Endothelial cell of umbilical vein (primary cell): ENCODE measurements at regions not wholly inside any gene's neighbourhood (a gene's known extent, or its start where the extent isn't known, plus 50 kb on each side); places are given as distances from the start of the nearest gene placed in this dataset.

ENCODE experiments used
- BruUV-seq: library from RNA; stranded (reverse); fragments of 400-500 nt; replicated peaks from 2 replicates; lab custom pipeline; 2021; lab: Mats Ljungman, UMichigan
- CTCF ChIA-PET: fragments of 300-600, 350-600 bp; sonication (Branson Sonifier 250); formaldehyde crosslinking; loops from one replicate; lab custom pipeline; 2021; ENCODE audit warnings: antibody characterized with exemption, inconsistent platforms; lab: Charles Lee
- POLR2A ChIA-PET: fragments of 300-600, 350-600 bp; sonication (Branson Sonifier 250); formaldehyde crosslinking; loops from one replicate; lab custom pipeline; 2021; ENCODE audit warnings: antibody characterized with exemption, inconsistent platforms; lab: Charles Lee
- DNase-seq: peaks from one replicate; pipeline ENCODE4 v3.0.0-alpha.2; 2011; ENCODE audit warnings: low read depth, low spot score
- FAIRE-seq: peaks from 2 replicates; lab custom pipeline; 2011; peaks lifted over from hg19 to GRCh38; lab: Jason Lieb, UNC
- H2AFZ ChIP-seq: 2 replicates; pipeline ENCODE4 v1.6.0; 2012; ENCODE audit warnings: low read depth, low read length, control low read depth, inconsistent platforms
- H3K27ac ChIP-seq: 2 replicates; pipeline ENCODE4 v1.5.1; 2011; ENCODE audit warnings: low read depth, mild to moderate bottlenecking, control low read depth, low read length, moderate library complexity; ENCODE audit not compliant: insufficient read depth
- H3K27me3 ChIP-seq, 2 experiments: 2 replicates each; pipeline versions ENCODE4 v1.6.0 to v1.6.1; 2011; ENCODE audit warnings: low read length in 2 of 2, mixed read lengths in 1 of 2; ENCODE audit not compliant: control insufficient read depth in 2 of 2, insufficient read depth in 2 of 2
- H3K36me3 ChIP-seq, 2 experiments: 2 replicates in 1 of 2; 3 replicates in 1 of 2; pipeline ENCODE4 v1.5.1; 2011; ENCODE audit warnings: low read length in 2 of 2, mild to moderate bottlenecking in 1 of 2, moderate library complexity in 1 of 2; ENCODE audit not compliant: control insufficient read depth in 2 of 2, insufficient read depth in 2 of 2; ENCODE audit errors: extremely low read depth in 1 of 2
- H3K4me1 ChIP-seq: 3 replicates; pipeline ENCODE4 v1.5.1; 2011; ENCODE audit warnings: mild to moderate bottlenecking, low read length; ENCODE audit not compliant: control insufficient read depth, insufficient read depth; ENCODE audit errors: extremely low read depth
- H3K4me2 ChIP-seq: 2 replicates; pipeline ENCODE4 v1.6.1; 2011; ENCODE audit warnings: low read length, control low read depth, mixed read lengths; ENCODE audit not compliant: insufficient read depth
- H3K4me3 ChIP-seq, 3 experiments: fragments of 200-600 bp in 1 of 3; sonication (generic), shearing (Covaris generic) in 1 of 3; replicated peaks in 1 of 3; 2 replicates each; pipeline ENCODE4 v1.5.1; 2011 to 2016; ENCODE audit warnings: control low read depth in 3 of 3, low read length in 3 of 3, mild to moderate bottlenecking in 2 of 3, inconsistent platforms in 1 of 3, low read depth in 1 of 3, moderate library complexity in 1 of 3; ENCODE audit not compliant: insufficient read depth in 1 of 3
- H3K79me2 ChIP-seq: 2 replicates; pipeline ENCODE4 v1.6.0; 2012; ENCODE audit warnings: low read length, inconsistent platforms; ENCODE audit not compliant: control insufficient read depth, insufficient read depth
- H3K9ac ChIP-seq: replicated peaks from 2 replicates; pipeline ENCODE3; 2011; ENCODE audit warnings: low read length, control low read depth; ENCODE audit not compliant: insufficient read depth; ENCODE audit errors: extremely low read depth
- H3K9me1 ChIP-seq: replicated peaks from 3 replicates; pipeline ENCODE4 v1.6.0; 2011; ENCODE audit warnings: mild to moderate bottlenecking, low read length; ENCODE audit not compliant: control insufficient read depth, insufficient read depth; ENCODE audit errors: extremely low read depth
- H3K9me3 ChIP-seq: replicated peaks from 2 replicates; pipeline ENCODE4 v1.5.1; 2012; ENCODE audit warnings: low read length, inconsistent platforms; ENCODE audit not compliant: control insufficient read depth, insufficient read depth
- H4K20me1 ChIP-seq: replicated peaks from 2 replicates; pipeline ENCODE3; 2011; ENCODE audit warnings: mild to moderate bottlenecking, low read length; ENCODE audit not compliant: control insufficient read depth, insufficient read depth; ENCODE audit errors: extremely low read depth
- CTCF ChIP-seq, 2 donors: IDR thresholded peaks; 1 replicate in 1 of 2; 2 replicates in 1 of 2; pipeline ENCODE4 v1.5.1; 2011; ENCODE audit warnings: low read length in 2 of 2, mild to moderate bottlenecking in 2 of 2, moderate library complexity in 2 of 2, control low read depth in 1 of 2, inconsistent platforms in 1 of 2, low read depth in 1 of 2; ENCODE audit not compliant: insufficient read depth in 1 of 2; ENCODE audit errors: extremely low read depth in 1 of 2
- EZH2 ChIP-seq: IDR thresholded peaks from 2 replicates; pipeline ENCODE4 v1.6.1; 2012; ENCODE audit warnings: borderline replicate concordance, low read depth, mild to moderate bottlenecking, moderate library complexity, low read length, inconsistent platforms; ENCODE audit not compliant: severe bottlenecking
- FOS ChIP-seq: IDR thresholded peaks from 2 replicates; pipeline ENCODE4 v1.6.1; 2011; ENCODE audit warnings: mild to moderate bottlenecking, low read length, moderate library complexity, borderline replicate concordance; ENCODE audit not compliant: insufficient read depth
- GATA2 ChIP-seq: IDR thresholded peaks from 2 replicates; pipeline ENCODE4 v1.7.0; 2011; ENCODE audit warnings: low read depth, mild to moderate bottlenecking, moderate library complexity, mixed read lengths, low read length; ENCODE audit not compliant: insufficient read length, insufficient read depth
- JUN ChIP-seq: IDR thresholded peaks from 2 replicates; pipeline ENCODE4 v1.6.1; 2011; ENCODE audit warnings: borderline replicate concordance, low read depth; ENCODE audit not compliant: insufficient read length, insufficient read depth
- MAX ChIP-seq: IDR thresholded peaks from 2 replicates; pipeline ENCODE4 v1.6.1; 2011; ENCODE audit not compliant: insufficient read depth, insufficient read length
- MYC ChIP-seq: IDR thresholded peaks from one replicate; pipeline ENCODE4 v1.6.1; 2011; ENCODE audit warnings: mild to moderate bottlenecking, low read depth, low read length
- POLR2A ChIP-seq: IDR thresholded peaks from 2 replicates; pipeline ENCODE4 v1.6.1; 2012; ENCODE audit warnings: low read depth, mild to moderate bottlenecking, control low read depth, low read length
- POLR2AphosphoS5 ChIP-seq: IDR thresholded peaks from 2 replicates; pipeline ENCODE4 v1.6.1; 2012; ENCODE audit warnings: low read depth, mild to moderate bottlenecking, control low read depth, low read length, moderate library complexity; ENCODE audit not compliant: insufficient read depth
- dilution Hi-C: fragments of 300-500 bp; cut with MboI; formaldehyde crosslinking; loops from one replicate; pipeline ENCODE4 v1.15.0; 2019; ENCODE audit warnings: low sequenced_read_pairs; ENCODE audit not compliant: extremely low pct_ligation_motif_present
- intact Hi-C: fragments of 100-400 bp; cut with micrococcal nuclease; formaldehyde crosslinking; loops from one replicate; pipeline ENCODE4 v1.10.0; 2022

GRCh38 chr16:65274566-65274965 lies 152.7 kb upstream of the CDH11 start:
- no peaks in the 10 kb centered on the region for H3K4me1 ChIP-seq
- FAIRE-seq = no peak

More at GRCh38 chr16:65274566-65274965, 152.7 kb upstream of the CDH11 start:
- Histone ChIP-seq H4K20me1 (no peaks in the 10 kb centered on the region), H3K9me3 (no peaks in the 10 kb centered on the region), H3K4me2 (no peak overlapping the region), H3K27ac (no peak overlapping the region), H3K4me3 (no peak overlapping the region), H2AFZ (no peak overlapping the region), H3K9me1 (no peaks in the 10 kb centered on the region), H3K27me3 (no peaks in the 10 kb centered on the region), H3K79me2 (no peaks in the 10 kb centered on the region), H3K36me3 (no peaks in the 10 kb centered on the region), H3K9ac (no peak overlapping the region)
- intact Hi-C loops = no loop called here
- CTCF ChIA-PET = no interaction called here
- POLR2A ChIA-PET = no interaction called here
- no peak for DNase-seq
- dilution Hi-C loops = no loop called here
- no peak for TF ChIP-seq POLR2AphosphoS5
- TF ChIP-seq MYC = no peak
- no peak for TF ChIP-seq CTCF (IDR thresholded peaks at IDR 0.05; ENCODE audit: extremely low read depth in 1 of 2, insufficient read depth in 1 of 2, low read depth in 1 of 2, low read length in 2 of 2)
- TF ChIP-seq EZH2 = no peak
- no peak for TF ChIP-seq MAX
- no peak for TF ChIP-seq JUN
- no peak for TF ChIP-seq FOS
- no peak for TF ChIP-seq GATA2
- TF ChIP-seq POLR2A = no peak
- no TSS peak for BruUV-seq
